AG09309 (cell line): ENCODE measurements at regions not wholly inside any gene's neighbourhood (a gene's known extent, or its start where the extent isn't known, plus 50 kb on each side); places are given as distances from the start of the nearest gene placed in this dataset.
"Not testable (repeated sequence)": the region's sequence is repeated elsewhere in the genome, so short reads cannot be mapped to it uniquely, and the experiment has no call there.

Experiments
- DNase-seq: peaks from one replicate; pipeline ENCODE4 v3.0.0-alpha.2; 2010; ENCODE audit warnings: low read depth
- H3K4me3 ChIP-seq: 2 replicates; pipeline ENCODE4 v1.5.1; 2011; ENCODE audit warnings: mild to moderate bottlenecking, low read depth, low read length, moderate library complexity; ENCODE audit not compliant: control insufficient read depth
- CTCF ChIP-seq: IDR thresholded peaks from 2 replicates; pipeline ENCODE4 v1.5.1; 2011; ENCODE audit warnings: mild to moderate bottlenecking, low read depth, low read length, inconsistent platforms; ENCODE audit not compliant: insufficient read depth, control insufficient read depth; ENCODE audit errors: missing control alignments

GRCh38 chr20:26279238-26279637 lies 582.6 kb upstream of the ZNF337 start:
- no peak for DNase-seq
- no peak for TF ChIP-seq CTCF
- no peak overlapping the region for H3K4me3 ChIP-seq

DNA sequence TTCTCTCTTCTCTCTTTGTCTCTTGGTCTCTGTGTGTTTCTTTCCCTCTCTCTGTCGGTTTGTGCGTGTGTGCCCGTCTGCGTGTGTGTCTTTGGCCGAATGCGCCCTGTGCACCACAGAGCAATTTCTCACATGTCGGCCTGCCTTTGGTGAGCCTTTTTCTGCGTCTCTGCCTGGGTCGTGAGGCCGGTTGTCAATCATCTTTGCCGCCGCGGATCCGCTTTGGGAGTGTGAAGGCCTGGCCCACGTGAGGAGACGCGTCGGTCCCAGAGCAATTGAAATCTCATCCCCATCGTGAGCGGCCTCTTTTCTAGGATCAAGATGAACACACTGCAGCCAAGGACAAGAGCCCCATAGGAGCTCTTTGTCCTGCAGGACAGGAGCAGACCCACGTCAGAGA lies 580.7 kb upstream of the ZNF337 start:
- no peak for TF ChIP-seq CTCF
- no peak for DNase-seq

GRCh38 chr20:26276554-26277210 lies 580.0 kb upstream of the ZNF337 start:
- H3K4me3 ChIP-seq: peak overlapping the region; percentile 18
- TF ChIP-seq CTCF: no peak
- no peak for DNase-seq

More for the DNA sequence above, 580.7 kb upstream of the ZNF337 start:
- H3K4me3 ChIP-seq: no peak overlapping the region

- DNase-seq, H3K4me3 ChIP-seq: not testable (repeated sequence)
Measured at GRCh38 chr20:26268762-26269161, 572.1 kb upstream of the ZNF337 start.

GRCh38 chr20:26260925-26261324 lies 564.3 kb upstream of the ZNF337 start:
- not testable (repeated sequence) for H3K4me3 ChIP-seq, DNase-seq

DNA sequence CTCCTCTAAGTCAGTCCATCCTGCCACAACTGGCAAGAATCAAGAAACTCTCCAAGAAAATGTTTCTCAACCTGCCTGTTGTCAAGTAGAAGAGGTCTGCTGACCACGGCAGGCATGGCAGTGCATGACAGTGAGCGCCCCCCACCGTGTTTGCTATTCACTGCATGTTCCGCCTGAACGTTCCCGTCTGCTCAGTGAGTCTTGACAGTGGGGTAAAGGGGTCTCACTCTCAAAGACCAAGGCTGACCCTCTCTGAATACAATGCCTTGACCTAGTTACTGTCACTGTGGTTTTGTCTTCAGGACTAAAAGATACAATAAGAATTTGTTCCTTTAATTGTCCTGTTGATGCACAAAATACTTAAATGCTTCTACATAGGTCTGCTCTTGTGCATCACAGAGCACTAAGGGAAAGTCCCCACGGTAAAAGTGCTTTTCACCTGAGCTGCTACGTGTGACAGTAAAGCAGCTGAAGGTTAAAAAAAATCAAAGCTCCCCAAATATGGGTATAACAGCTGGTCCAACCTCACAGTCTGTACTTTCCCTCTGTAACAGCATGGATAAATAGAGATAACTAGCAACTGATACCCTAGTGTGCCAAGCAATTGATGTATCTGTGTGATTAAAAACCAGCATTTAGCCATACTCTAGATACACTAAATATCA lies 555.8 kb upstream of the ZNF337 start:
- H3K4me3 ChIP-seq, DNase-seq: not testable (repeated sequence)

DNA sequence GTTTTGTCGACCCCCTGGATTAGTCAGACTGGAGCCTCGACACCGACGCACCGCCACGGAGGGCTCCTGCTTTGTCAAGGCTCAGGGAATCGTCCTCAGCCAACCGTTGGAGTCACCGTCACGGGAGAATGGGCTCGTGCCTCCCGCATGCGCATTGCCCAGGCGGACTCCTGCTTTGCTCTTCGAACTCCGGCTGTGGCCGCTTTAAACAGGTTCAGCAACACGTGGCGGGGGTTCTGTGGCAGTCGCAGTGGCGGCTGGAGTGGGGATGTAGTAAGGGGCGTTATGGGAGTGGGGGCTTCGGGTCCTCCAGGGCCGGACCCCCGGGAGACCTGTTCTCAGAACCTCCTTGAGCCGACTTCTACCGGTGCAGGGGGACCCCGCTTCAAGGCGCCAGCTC lies 554.7 kb upstream of the ZNF337 start:
- not testable (repeated sequence) for H3K4me3 ChIP-seq, DNase-seq

- not testable (repeated sequence) for DNase-seq, H3K4me3 ChIP-seq
Measured at GRCh38 chr20:26250249-26251114, 553.8 kb upstream of the ZNF337 start.

DNA sequence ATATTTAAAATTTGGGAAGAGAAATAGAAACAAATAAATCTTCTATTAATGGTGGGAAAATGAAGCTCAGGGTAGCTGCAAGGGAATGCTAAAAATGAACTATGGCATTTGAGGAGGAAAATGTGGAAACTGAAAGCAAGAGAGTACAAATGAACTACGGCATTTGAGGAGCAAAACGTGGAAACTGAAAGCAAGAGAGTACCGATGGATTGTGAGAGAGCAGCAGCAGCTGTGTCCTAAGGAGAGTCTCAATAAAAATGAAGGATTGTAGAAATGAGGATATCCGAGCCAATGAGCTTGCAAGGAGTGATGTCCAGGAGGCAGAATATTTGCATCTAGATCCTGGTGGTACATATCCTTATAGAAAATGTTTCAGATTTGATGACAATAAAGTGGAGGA lies 547.1 kb upstream of the ZNF337 start:
- no peak for DNase-seq
- TF ChIP-seq CTCF: no peak
- no peak overlapping the region for H3K4me3 ChIP-seq

DNA sequence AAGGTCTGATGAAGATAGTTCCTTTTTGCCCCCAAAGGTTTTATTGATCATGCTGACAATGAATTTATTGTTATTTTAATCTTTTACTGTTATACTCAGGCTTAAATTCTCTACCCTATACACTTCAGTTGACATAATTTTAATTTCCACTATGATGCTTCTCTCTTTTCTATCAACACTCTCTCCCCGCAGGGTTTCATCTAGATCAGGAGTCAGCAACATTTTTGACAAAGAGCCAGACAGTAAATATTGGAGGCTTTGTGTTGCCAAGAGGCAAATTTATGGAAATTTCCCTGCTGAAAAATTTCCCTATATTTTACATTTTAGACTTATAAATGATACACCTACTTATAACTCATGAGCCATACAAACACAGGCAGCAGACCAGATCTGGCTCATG lies 524.0 kb upstream of the ZNF337 start:
- DNase-seq: not testable (repeated sequence)

DNA sequence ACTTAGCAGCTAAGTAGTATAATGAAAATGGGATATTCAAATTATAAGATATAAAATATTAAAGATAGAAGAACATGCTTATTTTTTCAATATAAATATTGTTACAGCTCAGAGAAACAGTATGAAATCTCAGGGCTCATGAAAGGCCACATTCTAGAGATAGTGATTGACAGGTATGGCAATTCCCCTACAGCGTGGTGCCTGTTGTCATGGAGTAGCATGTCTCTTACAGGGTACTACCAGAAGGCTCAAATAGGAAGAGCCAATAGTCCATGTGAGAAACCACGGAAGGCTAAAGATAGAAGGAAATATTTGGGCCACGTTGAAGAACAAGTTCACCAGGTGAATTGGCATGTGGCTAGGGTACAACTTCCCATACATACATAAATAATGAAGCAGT lies 522.9 kb upstream of the ZNF337 start:
- not testable (repeated sequence) for H3K4me3 ChIP-seq, DNase-seq

More for the DNA sequence above, 524.0 kb upstream of the ZNF337 start:
- H3K4me3 ChIP-seq: not testable (repeated sequence)
